Mesothelial cell of epicardium (in vitro differentiated cells): ENCODE measurements at regions not wholly inside any gene's neighbourhood (a gene's known extent, or its start where the extent isn't known, plus 50 kb on each side); places are given as distances from the start of the nearest gene placed in this dataset.

Experiments used
- DNase-seq, 2 experiments: peaks; one replicate each; pipeline ENCODE4 v3.0.0; 2021; ENCODE audit warnings: low spot score in 2 of 2; ENCODE audit not compliant: unreplicated experiment in 2 of 2
- H3K27ac Mint-ChIP-seq: 2 replicates; pipeline ENCODE4 v1.8.0; 2021; ENCODE audit warnings: mixed read lengths
- H3K27me3 Mint-ChIP-seq: 2 replicates; pipeline ENCODE4 v1.8.0; 2021; ENCODE audit warnings: low read depth, mixed read lengths
- H3K36me3 Mint-ChIP-seq: 2 replicates; pipeline ENCODE4 v1.8.0; 2021; ENCODE audit warnings: mixed read lengths
- H3K4me1 Mint-ChIP-seq: 2 replicates; pipeline ENCODE4 v1.8.0; 2021; ENCODE audit warnings: mixed read lengths
- H3K4me3 Mint-ChIP-seq: 2 replicates; pipeline ENCODE4 v1.8.0; 2021; ENCODE audit warnings: mild to moderate bottlenecking, moderate library complexity, mixed read lengths
- H3K9me3 Mint-ChIP-seq: 2 replicates; pipeline ENCODE4 v1.8.0; 2021; ENCODE audit warnings: mixed read lengths
- CTCF ChIP-seq: fragments of 200-600 bp; sonication (generic); IDR thresholded peaks from one replicate; pipeline ENCODE4 v1.5.0; 2021; ENCODE audit warnings: antibody characterized with exemption; ENCODE audit not compliant: unreplicated experiment

DNA sequence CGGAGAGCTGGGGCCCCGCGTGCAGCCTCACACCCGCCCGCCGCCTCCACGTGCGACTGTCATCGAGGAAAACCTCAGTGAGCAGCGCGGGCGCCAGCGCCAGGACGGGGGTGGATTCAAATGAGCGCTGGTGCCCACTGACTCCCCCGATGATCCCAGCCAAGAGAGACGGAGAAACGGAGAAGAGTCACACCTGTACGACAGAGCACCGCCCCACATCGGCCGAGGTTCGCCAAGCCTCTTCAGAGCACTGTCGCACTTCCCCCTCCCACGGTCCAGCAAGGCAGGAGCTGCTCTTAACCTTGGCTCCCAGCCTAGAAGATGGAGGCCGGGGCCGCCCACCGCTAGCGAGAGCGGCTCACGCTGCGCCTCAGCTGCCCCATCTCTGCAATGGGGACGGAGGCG lies 130.9 kb upstream of the IQSEC1 start:
- no peak for TF ChIP-seq CTCF
- Mint-ChIP-seq H3K4me1 (no peaks in the 10 kb centered on the region), H3K36me3 (no peaks in the 10 kb centered on the region), H3K27me3 (peaks cover 62% of the 10 kb centered on the region), H3K27ac (no peak overlapping the region), H3K4me3 (no peak overlapping the region), H3K9me3 (no peaks in the 10 kb centered on the region)
- DNase-seq: no peak

DNA sequence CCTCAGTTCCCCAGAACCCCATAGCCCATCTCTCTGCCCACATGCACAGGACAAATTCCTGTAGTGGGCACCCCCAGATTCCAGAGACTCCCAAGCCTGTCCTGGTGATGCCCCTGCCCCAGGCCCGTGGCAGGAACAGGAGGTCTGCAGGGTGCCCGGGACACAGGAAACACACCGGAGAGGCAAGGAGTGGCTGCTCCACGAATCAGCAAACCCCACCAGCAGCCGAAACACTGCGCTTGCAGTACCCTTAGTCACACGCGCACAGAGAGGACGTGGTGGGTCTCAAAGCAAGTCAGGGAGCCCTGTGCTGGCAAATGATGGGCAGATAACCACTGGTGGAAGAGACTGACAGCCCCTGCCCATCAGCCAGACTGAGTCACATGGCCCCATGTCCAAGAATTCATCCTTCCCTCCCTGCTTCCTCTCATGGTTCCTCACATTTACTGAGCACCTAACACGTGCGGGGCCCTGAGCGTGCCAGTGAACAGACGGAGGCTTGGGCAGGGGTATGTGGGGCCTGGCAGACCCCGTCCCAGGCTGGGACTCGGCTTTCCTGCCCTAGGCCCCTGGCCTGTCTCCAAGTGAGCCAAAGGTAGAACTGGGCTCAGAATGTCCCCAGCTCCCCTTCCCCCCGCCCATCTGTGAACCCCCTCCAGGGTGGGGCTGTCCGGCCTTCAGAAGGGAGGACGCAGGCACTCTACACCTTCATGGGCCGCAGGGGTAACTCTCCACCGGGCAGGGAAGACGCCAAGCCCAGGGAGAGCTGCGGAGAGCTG lies 130.4 kb upstream of the IQSEC1 start:
- Mint-ChIP-seq H3K27me3 (peaks cover 61% of the 10 kb centered on the region), H3K4me3 (no peak overlapping the region), H3K4me1 (no peaks in the 10 kb centered on the region), H3K36me3 (no peaks in the 10 kb centered on the region), H3K9me3 (no peaks in the 10 kb centered on the region), H3K27ac (no peak overlapping the region)
- DNase-seq: no peak
- no peak for TF ChIP-seq CTCF

DNA sequence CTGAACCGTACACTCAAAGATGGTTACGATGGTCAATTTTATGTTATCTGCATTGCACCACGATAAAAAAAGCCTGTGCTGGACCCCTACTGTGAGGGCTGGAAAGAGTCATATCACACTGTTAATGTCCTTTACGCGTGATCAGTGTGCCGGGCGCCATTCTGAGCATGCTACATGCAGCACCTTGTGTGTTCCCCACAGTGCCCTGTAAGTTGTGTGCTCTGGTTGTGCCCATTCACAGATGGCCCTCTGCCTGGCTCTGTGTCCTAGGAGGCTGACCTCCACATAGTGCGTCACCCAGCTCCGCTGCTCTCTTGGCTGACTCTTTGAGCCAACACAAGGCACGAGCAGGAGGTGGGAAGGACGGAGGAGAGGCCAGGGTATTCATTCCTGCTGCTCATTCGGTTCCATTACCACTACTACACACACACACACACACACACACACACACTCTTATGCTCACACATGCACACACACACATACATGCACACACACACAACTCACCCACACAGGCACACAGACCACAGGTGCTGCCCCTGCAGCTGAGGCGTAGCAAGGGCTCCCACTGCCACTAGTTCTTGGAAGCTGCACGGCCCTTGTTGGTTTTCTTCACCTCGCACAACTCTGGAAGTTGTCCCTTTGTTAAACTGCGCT lies 129.6 kb upstream of the IQSEC1 start:
- Mint-ChIP-seq H3K27me3 (peaks cover 54% of the 10 kb centered on the region), H3K27ac (no peak overlapping the region), H3K4me3 (no peak overlapping the region), H3K4me1 (no peaks in the 10 kb centered on the region), H3K9me3 (no peaks in the 10 kb centered on the region), H3K36me3 (no peaks in the 10 kb centered on the region)
- no peak for TF ChIP-seq CTCF
- no peak for DNase-seq

DNA sequence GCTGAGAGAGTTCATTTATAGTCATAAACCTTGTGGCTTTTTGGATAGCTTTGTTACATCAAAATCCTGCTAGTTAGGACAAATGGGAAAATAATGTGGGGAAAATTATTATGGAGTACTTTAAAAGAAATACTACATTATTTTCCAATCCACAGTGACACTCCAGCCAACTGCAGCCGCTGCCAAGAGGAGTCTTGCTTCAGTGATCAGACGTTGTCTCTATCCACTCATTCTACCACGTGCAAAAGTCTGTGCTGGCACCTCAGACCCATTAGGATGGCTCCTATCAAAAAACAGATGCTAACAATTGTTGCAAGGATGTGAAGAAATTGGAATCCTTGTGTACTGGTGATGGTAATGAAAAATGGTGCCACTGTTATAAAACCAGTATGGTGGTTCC lies 128.6 kb upstream of the IQSEC1 start:
- Mint-ChIP-seq H3K9me3 (no peaks in the 10 kb centered on the region), H3K27ac (no peak overlapping the region), H3K4me3 (no peak overlapping the region), H3K36me3 (no peaks in the 10 kb centered on the region), H3K4me1 (no peaks in the 10 kb centered on the region), H3K27me3 (peaks cover 44% of the 10 kb centered on the region)
- TF ChIP-seq CTCF: no peak
- no peak for DNase-seq

- Mint-ChIP-seq H3K27me3 (peaks cover 38% of the 10 kb centered on the region), H3K4me3 (no peak overlapping the region), H3K36me3 (no peaks in the 10 kb centered on the region), H3K4me1 (no peaks in the 10 kb centered on the region), H3K9me3 (no peaks in the 10 kb centered on the region), H3K27ac (no peak overlapping the region)
- TF ChIP-seq CTCF: no peak
- DNase-seq: no peak
Measured at GRCh38 chr3:13200946-13201345, 127.7 kb upstream of the IQSEC1 start.
